Ascending aorta (tissue), 2 donors: ENCODE measurements at regions not wholly inside any gene's neighbourhood (a gene's known extent, or its start where the extent isn't known, plus 50 kb on each side); places are given as distances from the start of the nearest gene placed in this dataset.

Source experiments
- DNase-seq, 2 donors: peaks; one replicate each; pipeline ENCODE4 v3.0.0-alpha.2; 2019; ENCODE audit warnings: low spot score in 2 of 2
- H3K27ac ChIP-seq, 2 donors: fragments of 200-600 bp; sonication (generic); one replicate each; pipeline ENCODE4 v1.5.1; 2016 to 2017; ENCODE audit warnings: mild to moderate bottlenecking in 1 of 2
- H3K27me3 ChIP-seq: fragments of 200-600 bp; sonication (generic); one replicate; pipeline ENCODE4 v1.5.1; 2017
- H3K36me3 ChIP-seq, 2 donors: fragments of 200-600 bp; sonication (generic); one replicate each; pipeline ENCODE4 v1.5.1; 2016
- H3K4me1 ChIP-seq, 2 donors: fragments of 200-600 bp; sonication (generic); one replicate each; pipeline ENCODE4 v1.5.1; 2016 to 2017; ENCODE audit warnings: mild to moderate bottlenecking in 1 of 2
- H3K4me3 ChIP-seq, 2 donors: fragments of 200-600 bp; sonication (generic); one replicate each; pipeline ENCODE4 v1.5.1; 2016 to 2017; ENCODE audit warnings: mild to moderate bottlenecking in 1 of 2
- H3K9me3 ChIP-seq, 2 donors: fragments of 200-600 bp; sonication (generic); one replicate each; pipeline ENCODE4 v1.5.1; 2016
- intact Hi-C: fragments of 100-400 bp; cut with DNase I; formaldehyde crosslinking; loops from one replicate; pipeline ENCODE4 v1.15.1; 2023
- TF ChIP-seq, protein P1 (sequence below), 3 experiments: fragments of 200-600 bp in 2 of 3; fragments of 450-650 bp in 1 of 3; sonication (generic) in 2 of 3; IDR thresholded peaks; one replicate each; pipeline ENCODE4 v1.5.1; 2016 to 2019; ENCODE audit warnings: antibody characterized with exemption in 3 of 3, mild to moderate bottlenecking in 1 of 3, moderate library complexity in 1 of 3

DNA sequence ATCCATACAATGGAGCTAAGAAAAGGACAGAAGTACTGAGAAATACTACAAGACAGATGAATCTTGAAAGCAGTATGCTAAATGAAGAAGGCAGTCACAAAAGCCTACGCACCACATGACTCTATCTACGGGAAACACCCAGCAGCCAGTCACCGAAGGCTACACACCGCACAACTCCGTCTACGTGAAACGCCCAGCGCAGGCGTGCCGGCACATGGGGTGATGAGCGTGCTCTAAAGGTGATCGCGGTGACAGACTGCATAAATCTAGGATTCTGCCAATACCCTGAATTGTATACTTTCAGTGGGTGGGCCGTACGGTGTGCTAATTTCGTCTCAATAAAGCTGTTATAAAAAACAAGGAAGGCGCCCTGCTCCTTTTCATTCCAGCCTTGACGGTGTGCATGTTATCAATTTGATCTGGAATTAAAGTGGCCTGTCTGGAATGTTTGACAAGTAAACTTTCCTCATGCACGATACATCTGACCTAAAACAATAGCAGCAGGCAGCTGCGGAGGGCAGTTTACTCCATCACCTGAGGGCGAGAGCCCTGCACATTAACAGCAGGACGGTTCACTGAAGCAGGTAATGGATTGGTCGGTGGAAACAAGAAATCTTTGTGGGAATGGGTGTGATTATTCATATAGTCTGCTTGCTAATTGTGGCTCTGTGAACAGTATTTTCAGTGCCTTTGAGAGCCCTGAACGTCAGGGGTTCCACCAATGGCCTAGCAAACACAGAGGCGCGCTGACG lies 86.2 kb upstream of the SALL3 start:
- TF ChIP-seq, protein P1, sequence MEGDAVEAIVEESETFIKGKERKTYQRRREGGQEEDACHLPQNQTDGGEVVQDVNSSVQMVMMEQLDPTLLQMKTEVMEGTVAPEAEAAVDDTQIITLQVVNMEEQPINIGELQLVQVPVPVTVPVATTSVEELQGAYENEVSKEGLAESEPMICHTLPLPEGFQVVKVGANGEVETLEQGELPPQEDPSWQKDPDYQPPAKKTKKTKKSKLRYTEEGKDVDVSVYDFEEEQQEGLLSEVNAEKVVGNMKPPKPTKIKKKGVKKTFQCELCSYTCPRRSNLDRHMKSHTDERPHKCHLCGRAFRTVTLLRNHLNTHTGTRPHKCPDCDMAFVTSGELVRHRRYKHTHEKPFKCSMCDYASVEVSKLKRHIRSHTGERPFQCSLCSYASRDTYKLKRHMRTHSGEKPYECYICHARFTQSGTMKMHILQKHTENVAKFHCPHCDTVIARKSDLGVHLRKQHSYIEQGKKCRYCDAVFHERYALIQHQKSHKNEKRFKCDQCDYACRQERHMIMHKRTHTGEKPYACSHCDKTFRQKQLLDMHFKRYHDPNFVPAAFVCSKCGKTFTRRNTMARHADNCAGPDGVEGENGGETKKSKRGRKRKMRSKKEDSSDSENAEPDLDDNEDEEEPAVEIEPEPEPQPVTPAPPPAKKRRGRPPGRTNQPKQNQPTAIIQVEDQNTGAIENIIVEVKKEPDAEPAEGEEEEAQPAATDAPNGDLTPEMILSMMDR (IDR thresholded peaks at IDR 0.05): no peak
- H3K36me3 ChIP-seq: no peaks in the 10 kb centered on the region
- intact Hi-C loops: no loop called here
- H3K27me3 ChIP-seq: no peaks in the 10 kb centered on the region
- peaks cover 9 to 12% of the 10 kb centered on the region in 2 donors for H3K9me3 ChIP-seq
- H3K27ac ChIP-seq: no peak overlapping the region
- H3K4me3 ChIP-seq: no peak overlapping the region
- H3K4me1 ChIP-seq: no peaks in the 10 kb centered on the region
- DNase-seq: no peak

DNA sequence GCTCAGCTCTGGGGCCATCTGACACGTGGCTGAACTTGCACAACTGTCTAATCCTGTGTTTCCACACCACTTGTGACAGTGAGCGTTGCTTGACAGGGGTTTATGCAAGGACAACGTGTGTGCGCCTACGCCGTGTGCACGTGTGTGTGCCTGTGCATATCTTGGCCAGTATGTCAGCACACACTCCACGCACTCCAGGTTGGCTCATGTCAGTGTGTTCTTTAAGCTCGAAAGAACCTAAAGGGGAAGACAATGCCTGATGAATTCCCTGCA lies 85.6 kb upstream of the SALL3 start:
- no peaks in the 10 kb centered on the region for H3K36me3 ChIP-seq
- no peak overlapping the region for H3K4me3 ChIP-seq
- TF ChIP-seq, protein P1 (IDR thresholded peaks at IDR 0.05): no peak
- H3K9me3 ChIP-seq: peaks cover 4 to 8% of the 10 kb centered on the region in 2 donors
- no peaks in the 10 kb centered on the region for H3K27me3 ChIP-seq
- no peaks in the 10 kb centered on the region for H3K4me1 ChIP-seq
- no peak for DNase-seq
- no peak overlapping the region for H3K27ac ChIP-seq
- intact Hi-C loops: no loop called here

DNA sequence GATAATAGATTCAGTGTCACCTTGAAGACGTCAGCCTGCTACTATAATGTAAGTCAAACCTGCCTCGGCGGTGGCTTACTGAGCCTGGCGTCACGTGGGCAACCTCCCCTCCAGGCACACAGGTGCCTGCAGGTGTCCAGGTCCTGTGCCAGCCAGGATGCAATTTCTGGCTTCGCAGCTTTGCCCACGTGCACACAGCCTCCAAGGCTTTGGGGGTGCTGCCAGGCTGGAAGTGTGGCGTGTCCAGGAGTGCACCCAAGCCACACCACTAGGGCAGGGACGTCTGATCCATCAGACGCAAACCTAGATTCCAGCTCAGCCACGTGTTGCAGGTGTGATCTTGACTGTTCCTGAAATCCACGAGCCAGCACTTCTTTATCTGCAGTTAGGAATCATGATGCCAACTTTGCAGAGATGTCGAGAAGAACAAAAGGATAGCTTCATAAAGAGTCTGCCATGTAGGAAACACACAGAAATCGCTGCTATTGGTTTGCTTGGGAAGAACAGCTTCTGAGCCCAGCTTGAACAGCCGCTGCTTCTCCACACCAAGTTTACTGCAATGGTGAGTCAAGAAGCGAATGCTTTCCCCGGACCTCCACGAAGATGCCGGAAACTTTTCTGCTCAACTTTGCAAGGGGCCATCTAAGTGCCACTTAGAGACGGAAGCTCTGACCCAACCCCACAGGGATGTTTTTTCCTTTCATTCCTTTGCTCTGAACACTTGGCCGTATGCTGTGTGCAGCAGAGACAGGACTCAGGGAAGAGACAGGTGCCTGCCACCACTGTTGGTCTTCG lies 84.2 kb upstream of the SALL3 start:
- Histone ChIP-seq H3K4me3 (no peak overlapping the region), H3K27ac (no peak overlapping the region), H3K36me3 (no peaks in the 10 kb centered on the region), H3K27me3 (no peaks in the 10 kb centered on the region), H3K9me3 (no peaks in the 10 kb centered on the region), H3K4me1 (no peaks in the 10 kb centered on the region)
- TF ChIP-seq, protein P1 (IDR thresholded peaks at IDR 0.05): no peak
- intact Hi-C loops: no loop called here
- DNase-seq: no peak

DNA sequence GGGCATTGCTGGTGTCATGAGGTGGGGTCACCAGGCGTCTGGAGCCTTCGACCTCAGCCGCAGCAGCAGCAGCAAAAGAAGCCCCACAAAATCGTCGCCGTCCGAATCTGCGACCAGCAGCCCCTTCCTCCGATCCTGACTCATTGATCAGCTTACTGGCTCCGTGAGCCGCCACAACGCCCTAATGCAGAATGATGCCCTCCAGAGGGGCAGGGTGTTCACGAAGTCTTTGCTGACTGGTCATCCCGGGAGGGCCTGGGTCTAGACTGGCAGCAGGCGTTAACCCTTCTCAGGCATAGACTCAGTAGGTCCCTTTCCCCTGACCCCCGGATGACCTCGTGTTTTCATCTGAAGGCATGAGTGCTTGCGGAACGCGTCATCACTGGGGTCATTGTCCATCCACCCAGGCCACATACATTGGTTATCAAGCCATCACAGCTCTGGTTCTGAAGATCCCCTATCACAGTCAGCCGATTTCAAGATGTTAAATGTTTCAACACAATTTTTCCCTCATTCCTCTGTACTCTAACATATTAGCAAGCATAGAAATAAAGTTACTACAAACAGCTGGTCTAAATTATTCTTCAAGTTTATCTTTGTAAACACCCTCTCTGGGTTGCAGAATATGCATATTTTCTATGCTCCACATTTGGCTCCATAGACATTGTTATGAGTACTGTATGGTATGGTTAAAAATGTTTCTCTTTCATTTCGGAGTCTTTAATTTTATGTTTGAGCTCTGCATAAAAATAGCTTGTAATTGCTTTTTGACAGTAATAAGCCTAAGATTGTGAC lies 83.3 kb upstream of the SALL3 start:
- TF ChIP-seq, protein P1 (IDR thresholded peaks at IDR 0.05): no peak
- no peaks in the 10 kb centered on the region for H3K4me1 ChIP-seq
- H3K27ac ChIP-seq: no peak overlapping the region
- no peak for DNase-seq
- H3K9me3 ChIP-seq: no peaks in the 10 kb centered on the region
- H3K4me3 ChIP-seq: no peak overlapping the region
- H3K36me3 ChIP-seq: no peaks in the 10 kb centered on the region
- intact Hi-C loops: no loop called here
- H3K27me3 ChIP-seq: no peaks in the 10 kb centered on the region

DNA sequence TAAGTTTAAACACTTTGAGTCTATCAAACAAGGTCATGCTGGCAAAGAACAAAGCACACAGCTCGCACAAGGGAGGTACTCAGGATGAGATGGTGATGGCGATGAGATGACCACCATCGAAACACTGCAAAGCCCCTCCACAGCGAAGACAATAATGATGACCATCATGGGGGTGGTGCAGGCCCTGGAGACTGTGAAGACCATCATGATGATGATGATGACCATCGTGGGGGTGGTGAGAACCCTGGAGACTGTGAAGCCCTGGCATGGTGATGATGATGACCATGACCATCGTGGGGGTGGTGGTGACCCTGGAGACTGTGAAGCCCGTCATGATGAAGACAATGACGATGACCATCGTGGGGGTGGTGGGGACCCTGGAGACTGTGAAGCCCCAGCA lies 81.6 kb upstream of the SALL3 start:
- Histone ChIP-seq H3K4me3 (no peak overlapping the region), H3K9me3 (no peaks in the 10 kb centered on the region), H3K27ac (no peak overlapping the region), H3K27me3 (no peaks in the 10 kb centered on the region), H3K36me3 (no peaks in the 10 kb centered on the region), H3K4me1 (no peaks in the 10 kb centered on the region)
- intact Hi-C loops: no loop called here
- no peak for DNase-seq
- TF ChIP-seq, protein P1 (IDR thresholded peaks at IDR 0.05): no peak
